ENCODE measurements at regions not wholly inside any gene's neighbourhood (a gene's known extent, or its start where the extent isn't known, plus 50 kb on each side); places are given as distances from the start of the nearest gene placed in this dataset.

DNA sequence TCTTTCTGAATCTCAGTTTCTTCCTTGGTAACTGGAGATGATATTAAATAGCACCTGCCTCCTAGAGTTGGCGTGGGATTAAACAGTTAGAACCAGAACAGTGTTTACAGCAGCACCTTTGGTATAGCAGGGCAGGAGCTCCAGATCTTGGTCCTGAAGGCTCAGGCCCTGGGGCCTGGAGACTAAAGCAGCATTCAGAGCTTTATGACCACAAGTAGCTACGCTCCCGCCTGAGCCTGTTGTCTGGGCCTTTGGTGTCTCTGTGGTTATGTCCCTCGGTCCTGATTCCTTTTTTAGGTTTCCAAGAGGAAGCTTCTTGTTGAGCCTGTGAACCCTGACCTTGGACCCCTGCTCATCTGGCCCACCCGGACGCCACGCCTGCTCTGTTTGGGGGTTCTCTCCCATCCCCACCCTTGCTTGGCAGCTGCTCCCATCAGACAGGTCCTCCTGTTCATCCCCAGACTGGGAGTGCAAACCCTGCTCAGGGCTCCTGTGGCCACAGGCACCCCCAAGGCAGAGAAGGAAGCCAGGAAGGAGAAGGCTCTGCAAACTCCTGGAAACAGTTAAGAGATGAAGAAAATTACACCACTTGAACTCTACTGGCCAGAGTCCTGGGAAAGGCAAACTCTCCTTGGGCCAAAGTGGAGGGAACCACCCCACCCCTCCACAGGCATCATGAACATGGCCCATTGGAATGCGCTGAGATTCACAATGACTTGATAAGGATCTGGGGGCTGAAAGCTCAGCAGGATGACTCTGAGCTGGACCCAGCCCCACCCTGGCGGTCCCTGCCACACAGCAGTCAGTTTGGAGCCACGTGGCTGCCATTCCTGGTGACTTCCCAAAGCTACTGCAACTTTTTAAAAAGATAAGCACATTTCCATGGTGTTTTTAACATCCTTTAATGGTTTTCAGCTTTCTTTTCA lies 50.1 kb upstream of the TMEM72 start:
- H3K4me3 ChIP-seq (ENCODE audit: low read depth, low read length) = no peak overlapping the region
- DNase-seq (ENCODE audit: low read depth) = no peak
- TF ChIP-seq, protein P1, sequence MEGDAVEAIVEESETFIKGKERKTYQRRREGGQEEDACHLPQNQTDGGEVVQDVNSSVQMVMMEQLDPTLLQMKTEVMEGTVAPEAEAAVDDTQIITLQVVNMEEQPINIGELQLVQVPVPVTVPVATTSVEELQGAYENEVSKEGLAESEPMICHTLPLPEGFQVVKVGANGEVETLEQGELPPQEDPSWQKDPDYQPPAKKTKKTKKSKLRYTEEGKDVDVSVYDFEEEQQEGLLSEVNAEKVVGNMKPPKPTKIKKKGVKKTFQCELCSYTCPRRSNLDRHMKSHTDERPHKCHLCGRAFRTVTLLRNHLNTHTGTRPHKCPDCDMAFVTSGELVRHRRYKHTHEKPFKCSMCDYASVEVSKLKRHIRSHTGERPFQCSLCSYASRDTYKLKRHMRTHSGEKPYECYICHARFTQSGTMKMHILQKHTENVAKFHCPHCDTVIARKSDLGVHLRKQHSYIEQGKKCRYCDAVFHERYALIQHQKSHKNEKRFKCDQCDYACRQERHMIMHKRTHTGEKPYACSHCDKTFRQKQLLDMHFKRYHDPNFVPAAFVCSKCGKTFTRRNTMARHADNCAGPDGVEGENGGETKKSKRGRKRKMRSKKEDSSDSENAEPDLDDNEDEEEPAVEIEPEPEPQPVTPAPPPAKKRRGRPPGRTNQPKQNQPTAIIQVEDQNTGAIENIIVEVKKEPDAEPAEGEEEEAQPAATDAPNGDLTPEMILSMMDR (IDR thresholded peaks at IDR 0.05; ENCODE audit: low read depth, low read length, missing control alignments) = no peak

Data from GM12864 (cell line).